Fibroblast of mammary gland (primary cell): ENCODE measurements at regions not wholly inside any gene's neighbourhood (a gene's known extent, or its start where the extent isn't known, plus 50 kb on each side); places are given as distances from the start of the nearest gene placed in this dataset.

Source experiments
- DNase-seq: peaks from one replicate; pipeline ENCODE4 v3.0.0-alpha.2; 2010; ENCODE audit warnings: low read depth
- H3K4me3 ChIP-seq: 2 replicates; pipeline ENCODE4 v1.5.1; 2011; ENCODE audit warnings: low read depth, mild to moderate bottlenecking, low read length, moderate library complexity; ENCODE audit not compliant: control insufficient read depth
- CTCF ChIP-seq: conservative IDR thresholded peaks from 2 replicates; pipeline ENCODE4 v1.5.1; 2011; ENCODE audit warnings: low read depth, low read length, inconsistent platforms; ENCODE audit not compliant: control insufficient read depth, insufficient read depth

- peak; percentile 60 for DNase-seq
- TF ChIP-seq CTCF: peak; percentile 46
- no peak overlapping the region for H3K4me3 ChIP-seq
These were observed 118.8 kb upstream of the DAZL start for GRCh38 chr3:16723978-16724377.

GRCh38 chr3:16724487-16724886 is 119.3 kb upstream of the DAZL start:
- H3K4me3 ChIP-seq: no peak overlapping the region
- no peak for TF ChIP-seq CTCF
- no peak for DNase-seq

DNA sequence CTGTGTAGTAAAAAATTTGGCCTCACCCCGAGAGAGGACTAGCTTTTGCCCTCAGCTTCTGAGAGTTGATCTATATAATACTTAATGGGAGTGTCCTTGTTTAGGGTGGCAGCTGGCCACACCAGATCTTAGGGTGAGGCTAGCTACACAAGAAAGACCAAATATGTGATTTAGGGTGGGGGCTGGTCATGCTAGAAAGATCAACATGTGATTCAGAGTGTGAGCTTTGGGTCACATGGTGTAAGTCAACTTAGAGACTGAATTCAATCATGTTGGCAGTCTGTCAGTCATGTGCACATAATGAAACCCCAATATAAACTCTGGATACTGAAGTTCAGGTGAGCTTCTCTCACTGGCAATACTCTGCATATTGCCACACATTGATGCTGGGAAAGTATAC is 120.7 kb upstream of the DAZL start:
- TF ChIP-seq CTCF: no peak
- DNase-seq: no peak

GRCh38 chr3:16728770-16729745 is 123.8 kb upstream of the DAZL start:
- peak; percentile 89 for DNase-seq
- H3K4me3 ChIP-seq: no peak overlapping the region
- TF ChIP-seq CTCF: no peak

More for the DNA sequence above, 120.7 kb upstream of the DAZL start:
- H3K4me3 ChIP-seq: no peak overlapping the region

DNA sequence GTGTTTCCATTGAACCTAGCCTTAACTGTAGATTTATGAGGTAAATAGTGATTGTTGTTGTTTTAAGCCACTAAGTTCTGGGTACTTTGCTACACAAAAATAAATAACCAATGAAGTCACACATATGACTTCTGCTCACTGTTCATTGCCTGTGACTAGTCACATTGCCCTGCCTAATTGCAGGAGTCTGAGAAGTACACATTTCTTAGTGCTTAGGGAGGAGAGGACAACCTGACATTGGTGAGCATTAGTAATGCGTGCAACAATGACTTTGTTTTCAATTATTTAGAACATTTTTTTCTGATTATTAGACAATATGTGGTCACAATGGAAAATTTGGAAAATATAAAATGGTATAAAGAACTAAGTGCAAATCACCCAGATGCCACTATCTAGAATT is 133.2 kb upstream of the DAZL start:
- peak; percentile 70 for DNase-seq
- H3K4me3 ChIP-seq: no peak overlapping the region
- no peak for TF ChIP-seq CTCF

DNA sequence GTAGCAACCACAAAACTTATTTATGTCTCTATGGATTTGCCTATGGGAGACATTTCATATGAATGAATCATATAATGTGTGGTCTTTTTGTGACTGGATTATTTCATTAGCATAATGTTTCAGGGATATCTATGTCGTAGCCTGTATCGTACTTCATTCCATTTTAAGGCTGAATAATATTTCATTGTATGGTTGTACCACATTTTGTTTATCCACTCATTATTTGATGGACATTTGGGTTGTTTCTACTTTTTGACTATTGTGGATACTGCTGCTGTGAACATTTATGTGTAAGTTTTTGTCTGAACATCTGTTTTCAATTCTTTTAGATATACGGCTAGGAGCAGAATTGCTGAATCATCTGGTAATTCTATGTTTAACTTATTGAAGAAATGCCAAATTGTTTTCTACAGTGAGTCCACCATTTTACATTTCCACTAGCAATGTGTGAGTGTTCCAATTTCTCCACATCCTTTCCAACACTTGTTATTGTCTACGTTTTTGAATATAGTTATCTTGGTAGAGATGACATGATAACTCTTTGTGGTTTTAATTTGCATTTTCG is 134.4 kb upstream of the DAZL start:
- DNase-seq: peak; percentile 85
- TF ChIP-seq CTCF: no peak
- H3K4me3 ChIP-seq: no peak overlapping the region

GRCh38 chr3:16740515-16740914 is 135.3 kb upstream of the DAZL start:
- peak; percentile 83 for DNase-seq
- H3K4me3 ChIP-seq: no peak overlapping the region
- no peak for TF ChIP-seq CTCF
